Body of pancreas (tissue), 4 donors: ENCODE measurements at regions not wholly inside any gene's neighbourhood (a gene's known extent, or its start where the extent isn't known, plus 50 kb on each side); places are given as distances from the start of the nearest gene placed in this dataset.

Experiments
- POLR2A ChIP-seq, 3 donors: fragments of 450-650 bp; IDR thresholded peaks; one replicate each; pipeline ENCODE4 v1.6.1; 2016; ENCODE audit warnings: antibody characterized with exemption in 3 of 3, mild to moderate bottlenecking in 2 of 3
- TF ChIP-seq, protein P1 (sequence below), 7 experiments: fragments of 450-650 bp in 4 of 7; fragments of 200-600 bp in 3 of 7; sonication (generic) in 3 of 7; IDR thresholded peaks; one replicate each; pipeline ENCODE4 v1.5.1; 2016 to 2019; ENCODE audit warnings: antibody characterized with exemption in 7 of 7

DNA sequence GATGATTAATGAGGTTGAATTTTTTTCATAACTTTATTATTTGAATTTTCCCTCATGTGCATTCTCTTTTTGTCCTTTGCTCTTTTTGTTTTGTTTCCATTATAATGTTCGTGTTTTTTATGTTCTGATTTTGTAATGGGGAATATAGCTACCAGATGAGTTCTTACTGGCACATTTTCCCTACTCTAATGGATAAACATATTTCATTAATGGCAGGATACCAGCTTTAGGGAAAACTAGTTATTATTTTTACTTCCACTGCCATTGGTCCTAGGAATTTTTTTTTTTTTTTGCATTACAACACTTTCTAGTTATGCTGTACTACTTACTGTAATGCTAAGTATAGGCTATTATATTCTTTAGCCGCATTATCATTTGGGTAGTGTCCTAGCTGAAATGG lies 286.3 kb downstream of the SPRY1 start:
- TF ChIP-seq, protein P1, sequence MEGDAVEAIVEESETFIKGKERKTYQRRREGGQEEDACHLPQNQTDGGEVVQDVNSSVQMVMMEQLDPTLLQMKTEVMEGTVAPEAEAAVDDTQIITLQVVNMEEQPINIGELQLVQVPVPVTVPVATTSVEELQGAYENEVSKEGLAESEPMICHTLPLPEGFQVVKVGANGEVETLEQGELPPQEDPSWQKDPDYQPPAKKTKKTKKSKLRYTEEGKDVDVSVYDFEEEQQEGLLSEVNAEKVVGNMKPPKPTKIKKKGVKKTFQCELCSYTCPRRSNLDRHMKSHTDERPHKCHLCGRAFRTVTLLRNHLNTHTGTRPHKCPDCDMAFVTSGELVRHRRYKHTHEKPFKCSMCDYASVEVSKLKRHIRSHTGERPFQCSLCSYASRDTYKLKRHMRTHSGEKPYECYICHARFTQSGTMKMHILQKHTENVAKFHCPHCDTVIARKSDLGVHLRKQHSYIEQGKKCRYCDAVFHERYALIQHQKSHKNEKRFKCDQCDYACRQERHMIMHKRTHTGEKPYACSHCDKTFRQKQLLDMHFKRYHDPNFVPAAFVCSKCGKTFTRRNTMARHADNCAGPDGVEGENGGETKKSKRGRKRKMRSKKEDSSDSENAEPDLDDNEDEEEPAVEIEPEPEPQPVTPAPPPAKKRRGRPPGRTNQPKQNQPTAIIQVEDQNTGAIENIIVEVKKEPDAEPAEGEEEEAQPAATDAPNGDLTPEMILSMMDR (IDR thresholded peaks at IDR 0.05), result no peak
- TF ChIP-seq POLR2A (IDR thresholded peaks at IDR 0.05), result no peak
